Stimulated activated naive CD8-positive, alpha-beta T cell treated with anti-CD3 and anti-CD28 coated beads, Interleukin-15, Interleukin-2, amounts not matched to agents 100 ng/mL and 50 ng/mL, for 24 hours (primary cell): ENCODE measurements at regions not wholly inside any gene's neighbourhood (a gene's known extent, or its start where the extent isn't known, plus 50 kb on each side); places are given as distances from the start of the nearest gene placed in this dataset.

Source experiments
- H3K27ac Mint-ChIP-seq: one replicate; pipeline ENCODE4 v1.8.0; 2021; ENCODE audit warnings: mild to moderate bottlenecking, mixed read lengths
- H3K27me3 Mint-ChIP-seq: one replicate; pipeline ENCODE4 v1.8.0; 2021; ENCODE audit warnings: mixed read lengths
- H3K36me3 Mint-ChIP-seq: one replicate; pipeline ENCODE4 v1.8.0; 2021; ENCODE audit warnings: low read depth, mixed read lengths
- H3K4me1 Mint-ChIP-seq: one replicate; pipeline ENCODE4 v1.8.0; 2021; ENCODE audit warnings: low read depth, mixed read lengths
- H3K4me3 Mint-ChIP-seq: one replicate; pipeline ENCODE4 v1.8.0; 2021; ENCODE audit warnings: mild to moderate bottlenecking, mixed read lengths
- H3K9me3 Mint-ChIP-seq: one replicate; pipeline ENCODE4 v1.8.0; 2021; ENCODE audit warnings: mixed read lengths

DNA sequence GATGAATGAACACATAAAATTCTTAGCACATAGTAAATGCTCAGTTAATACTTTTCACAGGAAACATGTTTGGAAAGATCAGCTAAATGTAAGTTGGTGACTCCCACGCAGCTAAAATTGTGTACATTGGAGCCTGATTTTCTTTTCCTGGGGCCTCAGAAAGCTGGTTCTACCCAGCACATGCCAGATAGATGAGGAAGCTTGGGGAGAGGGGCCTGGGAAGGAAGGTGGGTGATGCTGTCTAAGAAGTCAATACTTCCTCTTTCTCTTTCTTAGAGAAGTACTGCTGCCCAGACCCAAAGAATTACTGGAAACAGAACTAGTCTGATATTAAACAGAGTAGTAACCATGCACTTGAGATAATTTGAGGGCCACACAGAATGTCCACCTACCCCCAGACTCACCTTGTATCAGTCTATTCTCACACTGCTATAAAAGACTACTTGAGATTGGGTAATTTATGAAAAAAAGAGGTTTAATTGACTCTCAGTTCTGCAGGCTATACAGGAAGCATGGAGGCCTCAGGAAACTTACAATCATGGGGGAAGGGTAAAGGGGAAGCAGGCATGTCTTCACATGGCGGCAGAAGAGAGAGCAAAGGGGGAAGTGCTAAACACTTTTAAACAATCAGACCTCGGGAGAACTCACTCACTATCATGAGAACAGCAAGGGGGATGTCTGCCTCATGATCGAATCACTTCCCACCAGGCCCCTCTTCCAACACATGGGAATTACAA, 123.3 kb upstream of the MED13L start:
- H3K4me1 Mint-ChIP-seq: peaks cover 7% of the 10 kb centered on the region
- H3K36me3 Mint-ChIP-seq: no peaks in the 10 kb centered on the region
- H3K9me3 Mint-ChIP-seq: peaks cover 17% of the 10 kb centered on the region
- H3K27ac Mint-ChIP-seq: no peak overlapping the region
- no peak overlapping the region for H3K4me3 Mint-ChIP-seq
- no peaks in the 10 kb centered on the region for H3K27me3 Mint-ChIP-seq

DNA sequence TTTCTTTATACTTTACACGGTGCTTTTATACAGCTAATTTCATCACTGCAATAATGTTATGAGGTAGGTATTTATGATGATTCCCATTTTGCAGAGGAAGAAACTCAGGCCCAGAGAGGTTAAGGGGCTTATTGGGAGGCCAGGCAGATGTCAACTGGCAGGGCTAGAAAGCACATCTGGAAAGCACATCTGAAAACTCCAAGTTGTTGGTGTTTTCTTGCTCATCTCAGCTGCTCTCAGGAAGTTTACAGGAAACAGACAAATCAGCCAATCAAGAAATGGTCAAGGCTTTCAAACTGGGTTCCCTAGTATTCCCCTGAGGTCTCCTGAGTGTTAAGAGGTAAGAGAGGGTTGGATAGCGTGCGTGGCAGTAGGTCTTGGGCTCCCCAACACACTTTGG, 124.1 kb upstream of the MED13L start:
- H3K27me3 Mint-ChIP-seq: no peaks in the 10 kb centered on the region
- H3K9me3 Mint-ChIP-seq: peaks cover 17% of the 10 kb centered on the region
- peaks cover 7% of the 10 kb centered on the region for H3K4me1 Mint-ChIP-seq
- H3K4me3 Mint-ChIP-seq: no peak overlapping the region
- no peaks in the 10 kb centered on the region for H3K36me3 Mint-ChIP-seq
- H3K27ac Mint-ChIP-seq: no peak overlapping the region

DNA sequence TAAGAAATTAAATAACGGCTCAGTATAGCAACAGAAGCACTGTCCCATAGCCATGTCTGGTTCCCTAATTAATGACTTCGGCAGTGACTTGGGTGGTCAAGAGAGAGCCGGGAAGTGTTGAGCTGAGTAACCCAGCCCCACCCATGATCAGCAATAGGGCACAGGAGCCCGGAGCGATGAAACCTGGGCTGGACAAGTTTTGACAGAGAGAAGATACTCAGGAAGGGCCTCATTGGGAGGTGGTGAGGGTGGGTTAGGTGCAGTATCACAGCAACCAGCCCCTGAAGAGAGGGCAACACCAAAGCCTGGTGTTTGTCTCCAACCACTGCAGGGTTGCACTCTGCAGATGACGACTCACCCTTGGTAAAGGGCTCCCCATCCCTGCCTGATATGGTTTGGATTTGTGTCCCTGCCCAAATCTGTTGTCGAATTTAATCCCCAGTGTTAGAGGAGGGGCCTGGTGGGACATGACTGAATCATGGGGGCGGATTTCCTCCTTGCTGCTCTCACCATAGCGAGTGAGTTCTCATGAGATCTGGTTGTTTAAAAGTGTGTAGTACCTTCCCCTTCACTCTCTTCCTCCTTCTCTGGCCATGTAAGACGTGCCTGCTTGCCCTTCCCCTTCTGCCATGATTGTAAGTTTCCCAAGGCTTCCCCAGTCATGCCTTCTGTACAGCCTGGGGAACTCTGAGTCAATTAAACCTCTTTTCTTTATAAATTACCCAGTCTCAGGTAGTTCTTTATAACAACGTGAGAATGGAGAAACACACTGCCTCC, 124.9 kb upstream of the MED13L start:
- Mint-ChIP-seq H3K36me3 (no peaks in the 10 kb centered on the region), H3K9me3 (peaks cover 17% of the 10 kb centered on the region)

DNA sequence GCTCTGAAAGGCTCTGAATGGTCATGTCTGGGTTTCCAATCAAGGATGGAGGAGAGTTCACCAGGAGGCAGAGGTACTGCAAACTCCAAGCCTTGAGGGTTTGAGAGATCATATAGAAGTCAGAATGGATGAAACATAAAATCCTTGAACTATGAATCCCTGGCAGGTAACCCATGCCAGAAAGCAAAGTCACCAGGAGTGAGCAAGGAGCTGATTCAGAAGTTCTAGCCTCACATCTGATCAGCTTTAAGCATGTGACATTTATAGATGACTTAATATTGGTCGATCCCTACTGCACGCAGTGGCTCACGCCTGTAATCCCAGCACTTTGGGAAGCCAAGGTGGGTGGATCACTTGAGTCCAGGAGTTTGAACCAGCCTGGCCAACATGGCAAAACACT, 126.1 kb upstream of the MED13L start:
- H3K27ac Mint-ChIP-seq: no peak overlapping the region
- no peaks in the 10 kb centered on the region for H3K36me3 Mint-ChIP-seq
- no peak overlapping the region for H3K4me3 Mint-ChIP-seq
- H3K4me1 Mint-ChIP-seq: peaks cover 7% of the 10 kb centered on the region
- H3K27me3 Mint-ChIP-seq: no peaks in the 10 kb centered on the region
- peaks cover 7% of the 10 kb centered on the region for H3K9me3 Mint-ChIP-seq

More for the DNA sequence above, 124.9 kb upstream of the MED13L start:
- H3K4me3 Mint-ChIP-seq: no peak overlapping the region
- no peak overlapping the region for H3K27ac Mint-ChIP-seq
- peaks cover 7% of the 10 kb centered on the region for H3K4me1 Mint-ChIP-seq
- no peaks in the 10 kb centered on the region for H3K27me3 Mint-ChIP-seq

DNA sequence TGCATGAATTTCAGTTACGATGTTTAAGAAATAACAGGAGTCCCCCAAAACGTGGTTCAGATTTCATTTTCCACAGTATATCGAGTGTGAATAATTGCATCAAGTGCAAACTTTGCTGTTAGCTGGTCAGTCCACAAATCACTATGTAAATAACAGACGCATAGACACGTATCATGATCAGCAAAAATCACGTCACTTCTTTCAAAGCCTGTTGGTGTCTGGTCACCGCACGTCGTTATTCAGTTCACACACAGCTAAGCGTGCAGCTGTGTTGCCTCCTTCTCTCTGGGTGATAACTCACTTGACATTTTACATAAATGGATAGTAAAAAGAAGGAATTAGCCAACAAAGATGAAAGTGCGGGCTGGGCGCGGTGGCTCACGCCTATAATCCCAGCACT, 126.8 kb upstream of the MED13L start:
- Mint-ChIP-seq H3K27ac (no peak overlapping the region), H3K4me1 (peaks cover 7% of the 10 kb centered on the region), H3K27me3 (no peaks in the 10 kb centered on the region)

DNA sequence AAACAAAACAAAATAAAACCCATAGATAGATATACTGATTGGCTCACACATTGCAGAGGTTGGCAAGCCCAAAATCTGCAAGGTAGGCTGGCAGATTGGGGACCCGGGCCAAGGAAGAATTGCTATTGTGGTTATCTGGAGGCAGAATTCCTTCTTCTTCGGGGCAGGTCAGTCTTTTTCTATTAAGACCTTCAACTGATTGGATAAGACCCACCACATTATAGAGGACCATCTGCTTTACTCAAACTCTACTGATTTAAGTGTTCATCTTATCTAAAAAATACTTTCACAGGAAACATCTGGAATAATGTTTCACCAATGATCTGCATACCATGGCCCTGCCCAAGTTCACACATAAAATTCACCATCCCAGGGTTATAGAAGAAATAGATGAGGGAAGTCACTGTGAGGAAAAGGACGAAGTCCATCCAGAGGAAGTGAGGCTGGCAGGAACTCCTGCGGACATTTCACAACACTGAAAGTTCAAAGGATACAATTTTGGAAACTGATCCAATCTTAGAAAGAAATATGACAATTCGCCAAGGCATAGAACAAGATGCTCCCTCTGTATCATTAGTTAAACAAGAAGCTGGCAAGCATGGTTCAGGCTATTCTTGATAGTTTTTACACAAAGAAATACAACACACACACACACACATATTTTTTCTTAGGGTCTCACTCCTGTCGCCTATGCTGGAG, 127.6 kb upstream of the MED13L start:
- H3K27me3 Mint-ChIP-seq: no peaks in the 10 kb centered on the region
- H3K36me3 Mint-ChIP-seq: no peaks in the 10 kb centered on the region
- no peaks in the 10 kb centered on the region for H3K9me3 Mint-ChIP-seq
- peaks cover 7% of the 10 kb centered on the region for H3K4me1 Mint-ChIP-seq
- H3K27ac Mint-ChIP-seq: no peak overlapping the region
- H3K4me3 Mint-ChIP-seq: no peak overlapping the region

More for the DNA sequence above, 126.8 kb upstream of the MED13L start:
- no peaks in the 10 kb centered on the region for H3K36me3 Mint-ChIP-seq
- H3K4me3 Mint-ChIP-seq: no peak overlapping the region
- no peaks in the 10 kb centered on the region for H3K9me3 Mint-ChIP-seq

DNA sequence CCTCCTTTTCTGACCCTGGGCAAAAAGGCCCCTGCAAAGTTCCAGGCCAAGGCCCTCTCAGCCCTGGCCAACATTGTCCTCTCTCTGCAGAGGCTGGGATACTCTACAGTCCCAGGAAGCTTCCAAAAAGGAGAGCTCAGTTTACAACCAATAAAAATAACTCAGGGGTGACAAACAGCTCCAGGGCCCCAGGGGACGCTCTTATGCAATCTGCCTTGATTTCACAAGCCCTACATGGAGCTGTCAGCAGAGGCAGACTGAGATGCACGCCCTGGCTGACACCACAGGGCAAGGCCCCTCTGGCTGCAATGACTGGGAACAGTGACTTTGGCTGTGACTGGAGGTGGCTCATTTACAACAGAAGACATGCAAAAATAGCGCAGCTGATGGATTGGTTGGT, 129.0 kb upstream of the MED13L start:
- Mint-ChIP-seq H3K27ac (no peak overlapping the region), H3K4me1 (peaks cover 4% of the 10 kb centered on the region), H3K36me3 (no peaks in the 10 kb centered on the region), H3K4me3 (no peak overlapping the region), H3K27me3 (no peaks in the 10 kb centered on the region), H3K9me3 (no peaks in the 10 kb centered on the region)

DNA sequence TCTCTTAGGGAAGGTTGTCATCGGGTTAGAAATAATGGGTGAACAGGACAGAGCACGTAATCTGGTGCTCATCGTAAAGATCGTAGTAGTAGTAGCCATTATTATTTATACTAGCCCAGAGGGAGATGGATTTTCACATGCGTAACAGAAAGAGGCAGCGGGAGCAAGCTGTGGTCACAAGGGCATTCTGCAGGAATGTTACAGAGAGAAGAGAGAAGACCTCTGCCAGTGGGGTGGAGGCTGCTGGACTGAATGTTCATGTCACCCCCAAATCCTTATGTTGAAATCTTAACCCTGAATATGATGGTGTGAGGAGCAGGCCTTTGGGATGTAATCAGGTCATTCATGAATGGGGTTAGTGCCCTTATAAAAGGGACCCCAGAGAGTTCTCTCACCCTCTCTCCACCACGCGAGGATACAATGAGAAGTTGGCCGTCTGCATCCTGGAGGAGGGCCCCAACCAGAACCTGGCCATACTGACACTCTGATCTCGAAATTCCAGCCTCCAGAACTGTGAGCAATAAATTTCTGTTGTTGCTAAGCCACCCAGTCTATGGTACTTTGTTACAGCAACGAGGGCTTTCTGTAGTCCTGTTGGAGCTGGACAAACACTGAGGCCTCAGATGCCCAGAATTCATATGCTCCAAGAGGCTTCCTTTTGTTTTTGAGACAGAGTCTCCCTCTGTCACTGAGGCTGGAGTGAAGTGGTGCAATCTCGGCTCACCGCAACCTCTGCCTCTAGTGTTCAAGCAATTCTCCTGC, 131.2 kb upstream of the MED13L start:
- peaks cover 4% of the 10 kb centered on the region for H3K4me1 Mint-ChIP-seq
- no peaks in the 10 kb centered on the region for H3K9me3 Mint-ChIP-seq
- no peaks in the 10 kb centered on the region for H3K27me3 Mint-ChIP-seq
- H3K4me3 Mint-ChIP-seq: no peak overlapping the region
- H3K36me3 Mint-ChIP-seq: no peaks in the 10 kb centered on the region
- H3K27ac Mint-ChIP-seq: no peak overlapping the region

DNA sequence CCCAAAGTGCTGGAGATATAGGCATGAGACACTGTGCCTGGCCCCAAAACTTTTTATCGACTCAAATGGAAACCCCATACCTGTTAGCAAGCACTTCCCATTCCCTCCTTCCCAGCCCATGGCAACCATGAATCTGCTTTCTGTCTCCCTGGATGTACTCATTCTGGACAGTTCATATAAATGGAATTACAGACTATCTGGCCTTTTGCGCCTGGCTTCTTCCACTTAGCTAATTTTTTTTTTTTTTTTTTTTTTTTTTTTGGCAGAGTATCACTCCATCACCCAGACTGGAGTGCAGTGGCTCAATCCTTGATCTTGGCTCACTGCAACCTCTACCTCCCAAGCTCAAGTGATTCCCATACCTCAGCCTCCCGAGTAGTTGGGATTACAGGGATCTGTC, 134.5 kb upstream of the MED13L start:
- H3K27ac Mint-ChIP-seq: no peak overlapping the region
- H3K36me3 Mint-ChIP-seq: no peaks in the 10 kb centered on the region
- H3K4me3 Mint-ChIP-seq: no peak overlapping the region
- H3K4me1 Mint-ChIP-seq: peaks cover 4% of the 10 kb centered on the region
- H3K27me3 Mint-ChIP-seq: no peaks in the 10 kb centered on the region
- no peaks in the 10 kb centered on the region for H3K9me3 Mint-ChIP-seq

DNA sequence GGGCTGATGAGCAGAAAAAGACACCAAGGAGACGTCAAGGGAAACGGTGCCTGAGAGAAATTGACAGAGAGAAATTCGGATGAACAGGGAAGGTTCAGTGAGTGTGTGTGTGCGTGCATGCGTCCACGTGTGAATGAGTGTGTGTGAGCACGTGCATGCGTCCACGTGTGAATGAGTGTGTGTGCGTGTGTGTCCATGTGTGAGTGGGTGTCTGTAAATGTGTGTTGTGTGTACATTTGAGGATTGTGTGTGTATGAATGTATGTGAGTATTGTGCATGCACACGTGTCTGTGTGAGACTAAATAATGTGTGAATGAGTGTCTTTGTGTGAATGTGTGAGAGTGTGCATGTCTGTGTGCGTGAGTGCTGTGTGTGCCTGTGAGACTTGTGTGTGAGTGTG, 137.4 kb upstream of the MED13L start:
- no peaks in the 10 kb centered on the region for H3K36me3 Mint-ChIP-seq
- no peak overlapping the region for H3K4me3 Mint-ChIP-seq
- no peaks in the 10 kb centered on the region for H3K27me3 Mint-ChIP-seq
- peaks cover 4% of the 10 kb centered on the region for H3K4me1 Mint-ChIP-seq
- no peaks in the 10 kb centered on the region for H3K9me3 Mint-ChIP-seq
- no peak overlapping the region for H3K27ac Mint-ChIP-seq

DNA sequence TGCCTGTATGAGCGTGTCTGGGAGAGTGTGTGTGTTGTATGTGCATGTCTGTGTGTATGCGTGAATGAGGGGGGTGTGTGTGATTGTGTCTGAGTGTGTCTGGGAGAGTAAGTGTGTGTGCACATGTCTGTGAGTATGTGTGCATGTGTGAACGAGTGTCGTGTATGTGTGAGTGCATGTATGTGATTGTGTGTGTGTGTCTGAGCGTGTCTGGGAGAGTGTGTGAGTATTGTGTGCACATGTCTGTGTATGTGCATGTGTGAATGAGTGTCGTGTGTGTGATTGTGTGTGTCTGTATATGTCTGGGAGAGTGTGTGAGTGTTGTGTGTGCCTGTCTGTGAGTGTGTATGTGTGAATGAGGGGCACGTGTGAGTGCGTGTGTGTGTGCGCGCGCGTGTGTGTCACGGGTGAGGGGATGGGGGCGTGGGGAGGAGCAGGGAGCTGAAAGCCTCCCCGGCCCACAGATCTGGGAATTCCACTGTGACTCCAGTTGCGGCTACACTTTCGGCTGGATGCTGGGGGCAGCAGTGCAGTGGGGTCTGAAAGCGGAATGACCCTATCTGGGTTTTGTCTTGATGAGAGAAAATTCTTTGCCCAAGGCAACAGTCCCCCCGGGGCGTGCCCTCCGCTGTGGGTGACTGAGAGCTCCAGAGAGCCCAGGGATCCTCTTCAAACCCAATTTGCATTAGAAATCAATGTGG, 138.1 kb upstream of the MED13L start:
- no peaks in the 10 kb centered on the region for H3K27me3 Mint-ChIP-seq
- no peaks in the 10 kb centered on the region for H3K36me3 Mint-ChIP-seq
- no peak overlapping the region for H3K4me3 Mint-ChIP-seq
- no peak overlapping the region for H3K27ac Mint-ChIP-seq
- H3K9me3 Mint-ChIP-seq: no peaks in the 10 kb centered on the region
- peaks cover 4% of the 10 kb centered on the region for H3K4me1 Mint-ChIP-seq

DNA sequence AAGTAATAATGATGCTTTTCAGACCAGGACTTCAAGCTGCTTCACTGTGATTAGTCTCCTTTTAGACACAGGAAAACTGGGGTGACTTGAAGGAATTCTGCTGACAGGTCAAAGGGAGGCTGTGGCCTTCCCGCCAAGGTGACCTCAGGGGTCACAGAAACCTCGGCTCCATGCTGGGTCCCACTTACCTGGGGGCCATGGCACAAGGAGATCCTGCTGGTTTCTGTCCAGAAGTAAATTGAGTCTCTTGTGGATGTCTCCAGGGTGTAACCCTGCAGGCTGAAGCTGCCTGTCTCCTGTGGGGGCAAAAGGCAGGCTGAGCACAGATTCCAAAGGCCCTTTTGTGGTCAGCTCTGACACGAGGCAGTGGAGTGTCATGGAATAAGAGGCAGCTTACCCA, 138.7 kb upstream of the MED13L start:
- no peak overlapping the region for H3K4me3 Mint-ChIP-seq
- H3K27ac Mint-ChIP-seq: no peak overlapping the region
- H3K36me3 Mint-ChIP-seq: no peaks in the 10 kb centered on the region
- no peaks in the 10 kb centered on the region for H3K4me1 Mint-ChIP-seq
- no peaks in the 10 kb centered on the region for H3K27me3 Mint-ChIP-seq
- no peaks in the 10 kb centered on the region for H3K9me3 Mint-ChIP-seq

DNA sequence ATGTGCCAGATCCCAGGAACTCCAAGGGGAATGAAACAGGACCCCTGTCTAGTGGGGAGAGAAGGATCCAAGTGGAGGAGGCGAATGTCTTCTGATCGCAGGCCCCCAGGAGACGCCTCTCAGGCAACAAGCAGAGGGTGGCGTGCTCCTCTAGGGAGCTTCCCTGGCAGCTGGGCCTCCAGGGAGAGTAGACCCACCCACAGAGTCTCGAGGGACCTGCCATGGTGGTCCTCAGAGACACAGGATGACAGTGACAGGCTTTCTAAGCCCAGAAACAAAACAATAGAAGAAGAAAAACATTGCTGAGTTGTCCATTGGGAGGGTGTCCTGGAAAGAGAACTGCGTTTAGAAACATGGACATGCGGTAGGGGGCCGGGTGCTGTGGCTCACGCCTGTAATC, 140.6 kb upstream of the MAP1LC3B2 start:
- no peaks in the 10 kb centered on the region for H3K27me3 Mint-ChIP-seq
- no peaks in the 10 kb centered on the region for H3K4me1 Mint-ChIP-seq
- no peak overlapping the region for H3K4me3 Mint-ChIP-seq
- H3K27ac Mint-ChIP-seq: no peak overlapping the region
- peaks cover 3% of the 10 kb centered on the region for H3K9me3 Mint-ChIP-seq
- no peaks in the 10 kb centered on the region for H3K36me3 Mint-ChIP-seq

DNA sequence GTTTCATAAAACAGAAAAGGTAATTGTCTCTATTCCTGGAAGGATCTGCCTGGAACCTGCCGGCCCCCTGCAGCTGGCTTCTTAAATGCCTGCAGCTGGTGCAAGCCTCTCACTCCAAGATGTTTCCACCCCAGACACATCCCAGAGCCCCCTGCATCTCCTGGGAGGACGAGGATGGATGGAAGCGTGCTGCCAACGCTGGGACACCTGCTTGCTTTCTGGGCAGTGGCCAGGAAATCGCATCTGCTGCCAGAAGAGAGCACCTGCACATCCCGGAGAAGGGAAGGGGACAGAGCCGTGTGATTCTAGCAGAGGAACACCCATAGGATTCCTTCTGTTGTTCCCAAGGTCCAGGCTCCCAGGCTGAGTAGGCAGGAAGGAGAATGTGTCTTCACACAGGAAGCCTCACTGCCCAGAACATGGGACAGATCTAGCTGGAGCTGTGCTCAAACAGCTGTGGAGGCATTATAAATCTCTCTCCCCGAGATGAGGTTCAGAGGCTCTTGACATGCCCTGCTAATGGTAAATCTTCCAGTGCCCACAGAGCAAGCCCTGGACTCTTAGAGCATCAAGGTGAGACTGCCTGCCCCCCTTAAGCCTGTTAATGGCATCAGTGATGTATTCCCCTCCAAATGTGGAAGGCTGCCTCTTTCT, 138.8 kb upstream of the MAP1LC3B2 start:
- H3K9me3 Mint-ChIP-seq: peaks cover 3% of the 10 kb centered on the region
- no peak overlapping the region for H3K27ac Mint-ChIP-seq
- no peak overlapping the region for H3K4me3 Mint-ChIP-seq
- H3K4me1 Mint-ChIP-seq: no peaks in the 10 kb centered on the region
- H3K27me3 Mint-ChIP-seq: no peaks in the 10 kb centered on the region
- no peaks in the 10 kb centered on the region for H3K36me3 Mint-ChIP-seq
